Caco-2 (cell line): ENCODE measurements at regions not wholly inside any gene's neighbourhood (a gene's known extent, or its start where the extent isn't known, plus 50 kb on each side); places are given as distances from the start of the nearest gene placed in this dataset.

Experiments used
- BruUV-seq: library from RNA; stranded (reverse); fragments of 400-500 nt; replicated peaks from 2 replicates; lab custom pipeline; 2021; lab: Mats Ljungman, UMichigan
- CTCF ChIA-PET: fragments of 300-600 bp; sonication (Branson Sonifier 250); formaldehyde crosslinking; loops from one replicate; lab custom pipeline; 2022; ENCODE audit warnings: antibody characterized with exemption; lab: Charles Lee
- POLR2A ChIA-PET: fragments of 300-600 bp; sonication (Branson Sonifier 250); formaldehyde crosslinking; loops from one replicate; lab custom pipeline; 2022; ENCODE audit warnings: antibody characterized with exemption; lab: Charles Lee
- DNase-seq, 2 experiments: peaks; one replicate each; pipeline versions ENCODE4 v3.0.0 to v3.0.0-alpha.2; 2020 to 2022
- H3K27me3 ChIP-seq: replicated peaks from 2 replicates; pipeline ENCODE4 v1.6.0; 2011; ENCODE audit warnings: low read length; ENCODE audit not compliant: control insufficient read depth, insufficient read depth
- H3K36me3 ChIP-seq: 2 replicates; pipeline ENCODE4 v1.5.1; 2011; ENCODE audit warnings: low read length; ENCODE audit not compliant: control insufficient read depth, insufficient read depth
- H3K4me1 ChIP-seq: fragments of 250-450 bp; sonication (Bioruptor Pico); 2 replicates; pipeline ENCODE4 v1.5.1; 2020; ENCODE audit warnings: mild to moderate bottlenecking
- H3K4me3 ChIP-seq: 2 replicates; pipeline ENCODE4 v1.5.1; 2011; ENCODE audit warnings: low read depth, mild to moderate bottlenecking, control low read depth, low read length
- H3K9me3 ChIP-seq: fragments of 250-450 bp; sonication (Bioruptor Pico); 2 replicates; pipeline ENCODE4 v1.5.1; 2020; ENCODE audit warnings: mild to moderate bottlenecking, moderate library complexity
- H3K27ac Mint-ChIP-seq: one replicate; pipeline ENCODE4 v1.8.0; 2022; ENCODE audit warnings: mixed read lengths; ENCODE audit not compliant: unreplicated experiment
- H3K27me3 Mint-ChIP-seq: one replicate; pipeline ENCODE4 v1.8.0; 2022; ENCODE audit warnings: mixed read lengths; ENCODE audit not compliant: insufficient read depth, unreplicated experiment
- H3K36me3 Mint-ChIP-seq: one replicate; pipeline ENCODE4 v1.8.0; 2022; ENCODE audit warnings: mild to moderate bottlenecking, mixed read lengths; ENCODE audit not compliant: insufficient read depth, unreplicated experiment
- H3K4me1 Mint-ChIP-seq: one replicate; pipeline ENCODE4 v1.8.0; 2022; ENCODE audit warnings: low read depth, mixed read lengths; ENCODE audit not compliant: unreplicated experiment
- H3K4me3 Mint-ChIP-seq: one replicate; pipeline ENCODE4 v1.8.0; 2022; ENCODE audit warnings: mild to moderate bottlenecking, moderate library complexity, mixed read lengths; ENCODE audit not compliant: unreplicated experiment
- H3K9me3 Mint-ChIP-seq: one replicate; pipeline ENCODE4 v1.8.0; 2022; ENCODE audit warnings: mixed read lengths; ENCODE audit not compliant: unreplicated experiment
- CTCF ChIP-seq, 2 experiments: fragments of 200-600 bp in 1 of 2; IDR thresholded peaks; 1 replicate in 1 of 2; 2 replicates in 1 of 2; pipeline versions ENCODE4 v1.5.1 to v1.8.0; 2011 to 2022; ENCODE audit warnings: antibody characterized with exemption in 1 of 2, control low read depth in 1 of 2, inconsistent platforms in 1 of 2, low read depth in 1 of 2, low read length in 1 of 2, mild to moderate bottlenecking in 1 of 2, moderate library complexity in 1 of 2; ENCODE audit not compliant: insufficient read depth in 1 of 2, severe bottlenecking in 1 of 2, unreplicated experiment in 1 of 2
- intact Hi-C: fragments of 100-400 bp; cut with micrococcal nuclease; formaldehyde crosslinking; loops from one replicate; pipeline ENCODE4 v1.10.0; 2022; ENCODE audit not compliant: unreplicated experiment

GRCh38 chr22:25360411-25360810, 141.0 kb downstream of the CRYBB2 start:
- no peak overlapping the region for H3K4me3 ChIP-seq
- no peaks in the 10 kb centered on the region for H3K27me3 Mint-ChIP-seq
- no peaks in the 10 kb centered on the region for H3K36me3 ChIP-seq
- no TSS peak for BruUV-seq
- no peak for TF ChIP-seq CTCF (IDR thresholded peaks at IDR 0.05; ENCODE audit: insufficient read depth in 1 of 2, low read depth in 1 of 2, low read length in 1 of 2, severe bottlenecking in 1 of 2, unreplicated experiment in 1 of 2)
- no peak overlapping the region for H3K4me3 Mint-ChIP-seq
- no peaks in the 10 kb centered on the region for H3K9me3 Mint-ChIP-seq
- no peak overlapping the region for H3K27ac Mint-ChIP-seq
- peaks cover 6% of the 10 kb centered on the region for H3K36me3 Mint-ChIP-seq
- H3K4me1 Mint-ChIP-seq = no peaks in the 10 kb centered on the region
- no peak for DNase-seq
- intact Hi-C loops = no loop called here
- POLR2A ChIA-PET = no interaction called here
- no peaks in the 10 kb centered on the region for H3K27me3 ChIP-seq
- H3K9me3 ChIP-seq = no peaks in the 10 kb centered on the region
- H3K4me1 ChIP-seq = no peaks in the 10 kb centered on the region
- CTCF ChIA-PET = no interaction called here

- BruUV-seq = no TSS peak
- no peak overlapping the region for H3K4me3 ChIP-seq
- peaks cover 6% of the 10 kb centered on the region for H3K36me3 Mint-ChIP-seq
- H3K9me3 ChIP-seq = no peaks in the 10 kb centered on the region
- H3K4me3 Mint-ChIP-seq = no peak overlapping the region
- intact Hi-C loops = no loop called here
- no peaks in the 10 kb centered on the region for H3K27me3 ChIP-seq
- H3K4me1 Mint-ChIP-seq = no peaks in the 10 kb centered on the region
- ChIA-PET CTCF (interaction anchor here (0.6 kb wide), 1 partner anchor 808 kb away, joined by 7 read pairs; no protein-coding TSS in a partner anchor), POLR2A (no interaction called here)
- no peak for DNase-seq
- no peaks in the 10 kb centered on the region for H3K4me1 ChIP-seq
- no peaks in the 10 kb centered on the region for H3K27me3 Mint-ChIP-seq
- no peaks in the 10 kb centered on the region for H3K9me3 Mint-ChIP-seq
- no peaks in the 10 kb centered on the region for H3K36me3 ChIP-seq
- no peak overlapping the region for H3K27ac Mint-ChIP-seq
- no peak for TF ChIP-seq CTCF (IDR thresholded peaks at IDR 0.05; ENCODE audit: insufficient read depth in 1 of 2, low read depth in 1 of 2, low read length in 1 of 2, severe bottlenecking in 1 of 2, unreplicated experiment in 1 of 2)
Observed at GRCh38 chr22:25360891-25361645, 141.6 kb downstream of the CRYBB2 start.

- POLR2A ChIA-PET = no interaction called here
- CTCF ChIA-PET = no interaction called here
Observed at GRCh38 chr22:25361899-25362214, 142.4 kb downstream of the CRYBB2 start.

More at GRCh38 chr22:25361899-25362214, 142.4 kb downstream of the CRYBB2 start:
- no peak for DNase-seq
- Histone ChIP-seq H3K4me1 (no peaks in the 10 kb centered on the region), H3K27me3 (no peaks in the 10 kb centered on the region), H3K9me3 (no peaks in the 10 kb centered on the region), H3K36me3 (no peaks in the 10 kb centered on the region), H3K4me3 (no peak overlapping the region)
- Mint-ChIP-seq H3K4me1 (no peaks in the 10 kb centered on the region), H3K27me3 (no peaks in the 10 kb centered on the region), H3K4me3 (no peak overlapping the region), H3K9me3 (no peaks in the 10 kb centered on the region), H3K36me3 (peaks cover 6% of the 10 kb centered on the region), H3K27ac (no peak overlapping the region)
- intact Hi-C loops = no loop called here
- BruUV-seq = no TSS peak
- TF ChIP-seq CTCF (IDR thresholded peaks at IDR 0.05; ENCODE audit: insufficient read depth in 1 of 2, low read depth in 1 of 2, low read length in 1 of 2, severe bottlenecking in 1 of 2, unreplicated experiment in 1 of 2) = no peak
